Kidney glomerular epithelial cell (primary cell): ENCODE measurements at regions not wholly inside any gene's neighbourhood (a gene's known extent, or its start where the extent isn't known, plus 50 kb on each side); places are given as distances from the start of the nearest gene placed in this dataset.

ENCODE experiments used
- DNase-seq: peaks from one replicate; lab custom pipeline; 2025; lab: John Stamatoyannopoulos, UW

DNA sequence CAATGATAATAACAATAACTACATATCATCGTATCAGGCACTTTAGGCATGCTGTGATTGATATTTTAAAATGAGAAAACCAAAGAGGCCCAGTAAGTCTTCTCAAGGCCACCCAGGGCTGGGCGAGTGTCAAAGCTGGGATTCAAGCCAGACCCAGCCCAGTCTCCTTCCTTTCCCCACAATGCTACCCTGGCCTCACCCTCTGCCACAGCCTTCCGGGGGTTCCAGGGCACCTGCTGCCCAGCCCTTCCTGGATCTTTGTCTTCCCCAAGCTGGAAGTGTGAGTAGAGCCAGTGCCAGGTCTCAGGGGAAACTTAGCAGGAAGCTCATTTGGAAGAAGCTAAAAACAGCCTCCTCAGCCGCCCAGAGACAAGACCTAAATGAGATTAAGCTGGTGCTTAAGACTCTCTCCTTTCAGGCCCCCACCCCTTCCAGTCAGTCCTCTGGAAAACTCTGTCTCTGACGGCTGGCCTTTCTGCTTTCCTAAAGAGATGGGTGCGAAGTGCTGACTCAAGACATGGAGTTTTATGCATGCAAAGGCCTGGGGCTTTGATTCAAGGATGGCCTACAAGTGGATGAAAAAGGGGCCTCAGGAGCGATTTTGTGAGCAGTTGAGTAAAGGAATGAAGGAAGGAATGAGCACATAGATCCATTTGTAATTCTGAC, 184.2 kb downstream of the KCNA5 start:
- no peak for DNase-seq

DNA sequence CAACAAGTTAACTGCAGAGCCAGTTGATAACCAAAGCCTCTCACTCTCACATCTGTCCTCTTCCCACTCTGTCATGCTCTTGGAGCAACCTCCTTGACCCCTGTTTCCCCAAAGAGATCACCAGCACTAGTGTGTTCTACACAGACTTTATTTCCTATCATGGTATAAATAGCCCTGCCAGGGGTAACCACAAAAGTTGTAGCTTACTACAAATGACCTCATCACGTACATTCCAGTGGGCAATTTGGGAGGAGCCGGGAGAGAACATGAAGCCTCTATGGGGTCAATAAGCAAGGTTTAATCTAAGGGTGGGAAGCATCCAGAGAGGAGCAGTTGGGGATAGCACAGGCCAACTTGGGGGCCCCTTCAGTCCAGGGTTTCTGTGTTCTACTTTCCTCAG, 186.5 kb downstream of the KCNA5 start:
- DNase-seq = no peak

DNA sequence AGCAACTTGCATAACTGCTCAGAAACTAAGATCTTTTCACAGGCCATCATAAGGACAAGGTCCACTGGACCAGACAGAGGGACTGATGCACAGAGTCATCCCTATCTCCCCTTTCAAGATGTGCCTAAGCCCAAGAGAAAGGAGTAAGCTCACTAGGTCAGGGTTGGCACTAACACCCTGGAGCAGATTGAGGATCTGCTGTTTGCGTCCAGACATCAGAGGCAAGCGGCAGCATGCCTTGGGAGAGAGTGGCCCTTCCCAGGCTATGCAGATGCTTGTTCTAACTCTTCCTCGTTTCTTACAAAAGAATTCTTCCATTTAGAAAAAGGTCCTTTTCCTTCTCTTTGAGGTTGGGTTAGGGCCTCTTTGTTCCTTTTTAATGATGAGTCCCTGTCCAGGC, 187.2 kb downstream of the KCNA5 start:
- DNase-seq = no peak

DNA sequence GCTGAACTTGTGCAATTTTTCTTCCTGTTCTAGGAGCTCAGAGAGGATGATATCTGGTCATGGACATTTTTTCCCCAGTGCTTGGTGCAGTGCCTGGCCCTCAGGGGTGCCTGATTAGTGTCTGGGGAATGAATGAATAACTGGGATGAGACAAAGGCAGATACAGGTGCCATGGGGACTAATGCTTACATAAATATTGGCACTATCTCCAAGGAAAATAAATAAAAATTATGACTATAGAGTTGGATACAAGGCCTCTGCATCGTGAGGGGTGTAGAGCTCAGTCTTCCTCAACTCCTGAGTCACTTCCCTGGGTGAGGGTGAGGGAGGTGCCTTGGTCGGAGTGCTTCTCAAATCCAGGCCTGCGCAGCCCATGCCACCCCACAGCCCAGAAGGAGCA, 188.6 kb downstream of the KCNA5 start:
- DNase-seq = no peak

DNA sequence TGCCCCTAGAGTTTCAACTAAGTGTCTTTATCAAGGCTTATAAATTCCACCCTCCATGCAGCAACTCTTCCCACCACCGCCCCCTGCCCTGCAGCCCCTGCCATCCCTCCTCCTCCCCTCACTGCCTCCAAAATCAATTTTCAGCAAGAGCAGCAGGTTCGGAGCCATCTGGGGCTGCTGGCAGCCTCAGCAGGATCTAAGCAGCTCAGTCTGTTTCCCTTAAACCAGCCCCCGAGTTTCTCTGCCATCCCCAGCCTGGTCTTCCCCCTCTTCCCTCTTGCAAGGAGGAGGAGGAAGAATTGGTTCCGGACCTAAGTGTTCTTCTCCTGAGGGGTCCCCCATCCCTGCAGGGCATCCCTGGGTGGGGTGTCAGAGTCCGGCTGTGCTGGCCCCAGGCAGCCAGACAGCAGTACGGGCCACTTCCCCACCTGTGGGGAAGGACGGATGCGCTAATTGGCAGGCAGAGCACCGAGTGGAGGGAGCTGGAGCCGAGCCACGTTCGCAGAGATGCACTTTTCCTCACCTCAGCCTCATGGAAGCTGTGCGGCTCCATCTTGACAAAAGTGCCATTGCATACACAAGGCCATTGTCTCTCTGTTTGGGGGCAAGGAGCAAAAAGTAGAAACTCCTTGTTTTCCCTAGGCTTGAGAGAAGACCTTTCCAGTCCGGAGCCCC, 189.3 kb downstream of the KCNA5 start:
- no peak for DNase-seq

DNA sequence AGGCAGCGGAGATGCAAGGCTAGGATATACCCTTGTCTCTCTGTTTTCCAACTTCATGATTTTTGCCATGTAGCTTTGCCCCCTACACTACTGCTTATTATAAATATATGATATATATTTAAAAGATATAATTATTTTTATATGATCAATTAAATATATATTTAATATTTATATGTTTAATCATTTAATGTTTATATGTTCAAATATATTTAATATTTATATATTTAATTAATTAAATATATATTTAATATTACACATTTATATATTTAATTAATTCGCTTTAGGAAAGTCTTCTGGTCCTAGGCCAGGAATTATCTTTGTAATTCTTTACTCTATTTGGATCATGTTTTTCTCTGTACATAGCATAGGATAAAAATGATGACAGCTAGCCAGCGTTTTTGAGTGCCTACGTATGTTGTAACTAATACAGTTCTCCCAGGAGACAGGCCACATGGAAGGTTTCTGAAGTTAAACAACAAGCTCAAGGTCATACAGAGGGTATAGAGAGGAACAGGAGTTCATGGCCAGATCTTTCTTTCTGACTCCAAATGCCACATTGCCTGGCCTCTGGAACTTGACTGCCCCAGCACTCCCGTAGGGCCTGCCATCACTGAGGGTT, 192.5 kb downstream of the KCNA5 start:
- DNase-seq = no peak

DNA sequence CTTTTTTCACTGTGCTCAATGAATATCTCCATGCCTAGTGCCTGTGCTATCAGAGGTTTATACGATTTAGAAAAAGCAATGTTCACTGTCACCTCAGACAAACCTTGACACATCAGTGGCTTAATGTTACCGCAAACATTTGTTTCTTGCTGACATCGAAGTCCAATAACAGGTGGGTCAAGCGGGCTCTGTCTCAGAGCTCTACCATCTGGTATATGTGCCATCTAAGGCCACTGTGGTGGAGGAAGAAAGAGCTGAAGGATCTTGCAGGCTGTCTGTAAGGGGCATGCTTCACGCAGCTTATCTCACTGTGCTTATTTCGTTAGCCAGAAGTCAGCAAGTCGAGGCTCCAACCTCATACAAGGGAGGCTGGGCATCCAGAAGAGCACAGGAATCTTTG, 189.5 kb upstream of the NTF3 start:
- no peak for DNase-seq

DNA sequence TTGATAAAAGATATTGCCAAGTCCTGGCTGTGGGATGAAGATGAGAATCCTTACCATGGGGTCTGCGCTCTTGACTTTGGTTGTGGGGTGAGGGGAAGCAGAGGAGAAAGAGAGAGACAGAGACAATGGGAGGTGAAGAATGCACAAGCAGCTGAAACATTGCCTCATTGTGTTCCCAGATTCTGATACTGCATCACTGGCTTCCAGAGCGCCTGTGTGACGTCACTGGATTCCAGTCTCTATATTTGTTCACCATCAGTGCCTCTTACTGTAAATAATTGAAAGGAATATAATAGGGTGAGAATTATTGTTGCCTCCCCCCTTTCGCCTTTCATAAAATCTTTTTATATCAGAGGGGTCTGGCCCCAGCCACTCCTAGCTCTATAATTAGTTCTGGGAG, 188.9 kb upstream of the NTF3 start:
- DNase-seq = no peak

DNA sequence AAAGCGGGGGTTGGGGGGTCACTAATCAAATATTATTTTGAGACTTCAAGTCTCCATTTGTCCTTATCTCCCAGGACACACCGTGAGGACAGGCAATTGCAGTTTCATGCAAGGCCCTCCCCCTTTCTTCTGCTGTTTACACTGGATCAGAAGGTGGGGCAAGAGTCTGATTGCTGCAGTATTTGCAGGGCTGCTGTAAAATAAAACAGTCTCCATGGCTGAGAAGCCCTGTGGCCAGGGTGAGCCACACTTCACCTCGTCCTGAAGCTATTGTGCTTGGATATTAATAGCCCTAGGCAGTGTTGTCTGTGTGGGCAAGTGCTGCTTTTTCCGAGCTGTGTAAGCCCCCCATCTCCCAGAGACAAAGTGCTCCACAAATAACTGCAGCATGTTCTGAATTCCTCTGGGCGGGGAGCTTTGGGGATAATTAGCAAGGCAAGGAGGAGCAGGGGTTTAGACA, 187.4 kb upstream of the NTF3 start:
- no peak for DNase-seq

DNA sequence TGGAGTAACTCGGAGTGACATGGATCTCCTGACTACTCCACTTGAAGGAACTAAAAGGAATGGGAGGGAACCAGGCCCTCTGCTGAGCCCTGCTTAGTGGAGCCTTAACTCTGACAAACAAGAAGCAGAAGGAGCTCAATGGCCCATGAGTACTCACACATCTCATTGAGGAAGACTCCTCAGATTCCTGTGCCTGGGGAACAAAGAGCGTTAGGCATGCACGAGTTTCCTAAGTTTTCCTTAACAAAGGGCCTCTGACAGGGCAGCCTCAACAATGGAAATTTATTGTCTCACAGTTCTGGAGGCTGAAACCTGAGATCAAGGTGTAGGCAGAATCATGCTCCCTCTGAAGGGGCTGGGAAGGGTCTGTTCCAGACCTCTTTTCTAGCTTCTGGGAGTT, 185.7 kb upstream of the NTF3 start:
- no peak for DNase-seq

DNA sequence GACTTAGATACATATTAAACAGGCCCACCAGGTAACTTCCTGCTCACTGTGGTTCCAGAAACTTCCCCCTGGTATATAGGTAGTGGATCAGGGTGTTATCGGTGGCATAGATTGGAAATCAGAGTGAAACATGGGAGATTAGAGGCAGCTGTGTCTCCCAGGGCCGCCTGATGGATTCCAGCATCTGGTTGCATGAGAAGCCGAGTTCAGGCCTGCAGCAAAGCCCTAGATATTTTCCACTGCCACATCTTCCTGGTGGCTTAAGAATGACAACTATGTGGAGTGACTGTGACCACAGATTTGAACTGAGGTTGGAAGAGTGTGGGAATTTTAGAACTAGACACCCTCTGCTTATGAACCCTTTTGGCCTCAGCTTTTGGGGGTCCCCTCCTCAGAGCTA, 184.8 kb upstream of the NTF3 start:
- DNase-seq = no peak

DNA sequence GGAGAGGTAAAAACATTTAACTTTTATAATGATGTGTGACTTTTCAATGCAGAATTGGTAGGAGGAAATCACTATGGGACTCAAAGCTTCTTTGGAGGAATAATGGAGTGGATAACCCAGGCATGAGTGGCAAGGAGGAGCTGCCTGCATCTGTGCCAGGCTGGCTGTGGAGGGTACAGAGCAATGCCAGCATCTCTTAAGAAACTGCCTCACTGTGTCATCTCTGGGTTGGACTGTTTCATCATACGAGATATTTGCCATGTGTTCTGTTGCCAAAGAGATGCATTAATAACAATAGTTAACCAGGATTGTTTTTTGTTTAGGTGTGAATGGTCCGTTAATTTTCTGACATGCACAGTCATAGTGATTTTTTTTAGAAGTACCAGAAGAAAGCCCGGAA, 183.7 kb upstream of the NTF3 start:
- DNase-seq = no peak

DNA sequence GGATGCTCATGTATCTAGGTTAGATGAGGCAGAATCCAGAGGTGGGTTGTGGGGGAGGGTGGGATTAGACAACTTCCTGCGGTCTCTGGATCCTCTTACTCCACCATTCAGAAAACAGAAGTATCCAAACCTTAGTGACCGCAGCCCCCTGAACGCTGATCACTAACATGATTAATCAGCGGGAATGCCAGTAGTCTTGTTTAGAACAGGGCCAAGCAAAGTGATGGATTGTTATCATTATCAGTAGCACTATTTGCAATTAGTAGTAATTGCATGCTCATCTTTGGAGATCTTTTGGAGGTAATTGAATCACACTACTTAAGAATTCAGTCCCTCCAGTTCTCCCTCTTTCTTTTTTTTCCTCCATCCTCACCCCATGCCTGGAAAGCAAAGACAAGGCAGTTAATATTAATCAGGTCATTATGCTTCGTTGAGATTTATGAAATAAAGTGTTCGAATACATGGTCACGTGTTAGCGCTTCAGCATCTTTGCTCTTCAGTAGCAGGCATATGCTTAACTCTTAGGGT, 182.8 kb upstream of the NTF3 start:
- no peak for DNase-seq

DNA sequence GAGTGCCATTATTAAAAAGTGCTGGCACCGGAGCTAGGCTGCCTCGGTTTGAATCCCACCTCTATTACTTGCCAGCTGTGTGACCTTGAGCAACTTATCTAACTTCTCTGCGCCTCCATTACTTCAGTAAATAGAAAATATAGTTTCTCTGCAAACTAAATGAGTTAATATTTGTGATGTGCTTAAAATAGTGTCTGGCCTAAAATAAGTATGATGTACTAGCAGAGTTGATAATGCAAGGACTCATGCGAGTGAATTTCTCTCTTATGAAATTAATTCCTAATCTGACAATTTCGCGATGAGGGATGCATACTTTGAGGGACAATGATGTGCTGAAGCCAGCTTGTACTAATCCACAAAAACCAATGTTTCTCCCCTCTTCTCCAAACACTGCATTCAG, 180.8 kb upstream of the NTF3 start:
- no peak for DNase-seq

DNA sequence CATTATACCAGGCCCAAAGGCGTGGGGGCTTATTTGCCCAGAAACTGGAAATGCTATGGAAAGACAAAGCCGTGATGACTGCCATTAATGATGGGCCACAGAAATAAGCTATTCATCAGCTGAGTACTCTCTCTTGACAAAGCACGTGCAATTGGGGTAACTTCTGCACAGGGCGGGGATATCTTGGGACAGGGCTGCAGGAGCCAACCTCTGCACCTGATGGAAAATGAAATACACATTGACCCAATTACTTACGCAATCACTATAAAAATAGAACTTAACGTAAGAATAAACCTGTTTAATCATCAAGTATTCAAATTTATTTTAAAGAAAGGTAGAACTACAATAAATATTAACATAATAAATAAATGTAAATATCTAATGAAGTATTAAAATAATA, 180.1 kb upstream of the NTF3 start:
- DNase-seq = no peak

DNA sequence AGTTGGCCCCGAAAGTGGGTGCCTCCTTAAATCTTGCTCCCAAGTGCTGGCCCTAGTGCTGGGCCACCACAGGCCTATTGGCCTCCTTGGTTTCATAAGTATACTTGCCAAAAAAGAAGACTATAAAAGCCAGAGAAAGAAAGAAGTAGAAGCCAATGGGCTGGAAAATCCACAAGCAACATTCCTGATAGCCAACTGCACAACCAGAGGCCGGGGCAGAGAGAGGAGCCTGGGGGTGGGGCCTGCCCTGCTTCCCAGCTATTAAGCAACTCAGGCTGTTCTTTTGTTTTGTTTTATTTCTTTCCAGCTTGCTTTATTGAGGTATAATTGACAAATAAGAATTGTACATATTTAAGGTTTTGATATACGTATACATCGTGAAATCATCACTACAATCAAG, 177.2 kb upstream of the NTF3 start:
- peak; percentile 2 for DNase-seq

DNA sequence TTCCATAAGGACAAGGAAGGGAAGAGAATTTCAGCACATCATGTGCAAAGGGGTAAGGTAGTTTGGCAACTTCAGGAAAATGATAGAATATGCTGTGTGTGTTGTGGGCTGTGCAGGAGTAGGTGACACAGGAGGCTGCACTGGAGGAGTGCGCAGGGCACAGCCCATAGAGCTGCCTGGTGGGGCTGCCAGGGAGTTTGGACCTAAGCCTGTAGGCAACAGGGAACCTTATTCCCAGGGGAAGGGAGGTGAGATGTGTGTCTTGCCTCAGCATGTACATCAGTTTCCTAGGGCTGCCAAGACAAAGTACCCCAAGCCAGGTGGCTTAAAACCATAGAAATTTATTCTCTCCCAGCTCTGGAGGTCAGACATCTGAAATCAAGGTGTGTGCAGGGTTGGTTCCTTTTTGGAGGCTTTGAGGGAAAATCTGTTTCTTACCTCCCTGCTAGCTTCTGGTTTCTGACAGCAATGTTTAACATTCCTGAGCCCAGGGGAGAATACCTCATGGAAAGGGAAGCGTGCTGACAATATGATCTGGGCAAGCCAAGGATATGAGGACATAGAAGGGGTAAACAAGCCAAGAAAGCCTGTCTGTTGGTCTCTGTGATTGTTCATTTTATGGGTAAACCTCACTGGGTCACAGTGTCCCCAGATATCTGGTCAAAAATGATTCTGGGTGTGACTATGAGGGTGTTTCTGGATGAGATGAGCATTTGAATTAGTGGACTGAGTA, 174.0 kb upstream of the NTF3 start:
- DNase-seq = no peak

DNA sequence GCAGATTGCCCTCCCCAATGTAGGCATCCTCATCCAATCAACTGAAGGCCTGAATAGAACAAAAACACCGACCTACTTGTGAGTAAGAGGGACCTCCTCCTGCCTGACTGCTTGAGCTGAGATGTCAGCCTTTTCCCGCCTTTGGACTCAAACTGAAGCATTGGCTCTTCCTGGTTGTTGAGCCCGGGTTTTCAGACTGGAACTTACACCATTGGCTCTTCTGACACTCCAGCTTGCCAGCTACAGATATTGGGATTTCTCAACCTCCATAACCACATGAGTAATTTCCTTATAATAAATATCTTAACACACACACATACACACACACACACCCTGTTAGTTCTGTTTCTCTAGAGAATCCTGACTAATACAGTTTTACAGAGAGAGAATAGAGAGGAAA, 173.4 kb upstream of the NTF3 start:
- no peak for DNase-seq

DNA sequence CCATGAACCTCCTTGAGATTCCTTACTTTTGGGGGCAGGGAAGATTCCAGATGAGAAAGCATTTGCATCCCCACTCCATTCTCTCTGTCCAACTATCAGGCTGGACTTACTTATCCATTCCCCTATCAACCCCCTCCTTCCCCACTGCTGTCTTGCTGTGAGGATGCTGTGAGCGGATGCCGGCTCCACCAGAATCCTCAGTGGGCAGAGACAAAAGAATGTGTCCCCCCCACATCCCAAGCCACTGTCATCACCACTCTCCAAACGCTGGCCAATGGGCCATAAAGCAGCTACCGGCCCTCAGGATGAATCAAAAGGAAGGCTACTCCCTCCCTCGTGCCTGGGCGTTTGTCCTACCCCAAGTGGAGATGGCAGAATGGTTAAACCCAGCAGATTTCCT, 173.0 kb upstream of the NTF3 start:
- DNase-seq = no peak

DNA sequence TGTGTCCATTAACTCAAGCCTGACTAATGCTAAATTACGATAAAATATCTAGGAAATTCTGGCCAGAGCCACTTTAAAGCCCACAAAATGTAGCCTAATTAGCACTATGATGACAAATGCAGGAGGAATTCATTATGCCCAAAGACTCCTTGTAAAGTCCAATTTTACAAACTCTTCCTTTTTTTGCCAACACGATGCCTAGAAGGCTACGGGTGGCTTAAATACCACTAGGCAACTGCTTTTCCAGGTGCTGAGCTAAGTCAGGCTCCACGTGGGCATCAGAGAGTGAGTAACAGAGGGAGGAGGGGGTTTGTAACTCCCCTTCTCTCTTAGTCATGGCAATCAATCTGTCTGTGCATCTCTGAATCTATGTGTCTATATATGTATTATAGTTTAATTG, 172.4 kb upstream of the NTF3 start:
- no peak for DNase-seq

DNA sequence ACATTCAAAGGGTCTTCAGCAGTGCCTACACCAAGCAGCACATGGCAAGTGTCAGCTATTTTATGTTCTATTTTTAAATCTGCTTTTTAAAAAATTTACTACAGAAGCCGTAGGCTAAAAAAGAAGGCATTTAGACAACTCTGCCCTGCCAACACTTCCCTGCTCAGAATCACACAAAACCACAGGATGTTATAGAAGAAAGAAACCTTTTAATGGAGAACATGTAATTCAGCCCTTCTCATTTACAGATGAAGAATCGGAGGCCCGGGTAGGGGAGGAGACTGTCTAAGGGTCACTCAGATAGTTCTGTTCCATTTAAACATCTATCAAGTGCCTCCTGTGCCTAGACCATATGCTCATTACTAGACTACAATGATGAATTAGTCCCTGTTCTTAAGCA, 171.8 kb upstream of the NTF3 start:
- no peak for DNase-seq

DNA sequence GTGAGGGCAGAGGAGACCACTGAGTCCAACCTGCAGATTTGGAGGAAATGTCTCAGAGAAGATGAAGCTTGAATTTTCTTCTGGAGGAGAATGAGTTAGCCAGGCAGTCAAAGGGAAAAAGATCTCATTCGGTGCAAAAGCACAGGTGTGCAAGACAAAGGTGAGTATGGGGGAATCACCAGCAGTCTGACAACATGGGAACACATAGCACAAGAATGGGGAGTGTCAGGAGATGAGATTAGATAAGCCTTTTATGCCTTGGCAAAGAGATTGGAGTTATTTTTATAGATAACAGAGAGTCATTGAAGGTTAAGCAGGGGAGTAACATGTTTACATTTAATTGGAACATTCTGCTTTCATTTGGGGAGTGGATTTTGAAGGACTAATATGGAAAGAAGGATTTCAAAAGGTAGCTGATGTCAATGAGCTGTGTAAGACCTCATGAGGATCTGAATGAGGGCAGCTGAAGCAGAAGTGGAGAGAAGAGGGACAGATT, 171.3 kb upstream of the NTF3 start:
- DNase-seq = no peak

DNA sequence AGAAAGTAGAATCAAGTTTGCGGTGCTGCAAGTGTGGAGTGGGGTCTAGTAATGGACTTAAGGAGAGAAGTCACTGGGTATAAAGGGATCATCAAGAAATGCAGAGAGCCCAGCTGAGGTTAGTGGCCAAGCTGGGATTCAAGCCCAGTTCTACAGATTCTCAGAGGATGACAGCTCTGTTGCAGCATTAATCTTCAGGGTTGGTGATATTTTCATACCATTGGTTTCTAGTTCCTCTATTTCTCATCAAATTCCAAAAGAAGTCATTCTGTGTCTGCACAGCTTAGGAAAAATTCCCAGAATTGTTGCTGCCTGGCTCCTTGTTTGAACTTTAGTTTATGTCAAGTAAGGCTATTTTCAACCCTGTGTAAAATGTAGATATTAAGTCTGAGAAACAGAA, 169.5 kb upstream of the NTF3 start:
- DNase-seq = no peak
